Progenitor cell of endocrine pancreas (in vitro differentiated cells): ENCODE measurements at regions not wholly inside any gene's neighbourhood (a gene's known extent, or its start where the extent isn't known, plus 50 kb on each side); places are given as distances from the start of the nearest gene placed in this dataset.

Experiments
- DNase-seq: peaks from one replicate; pipeline ENCODE4 v3.0.0; 2021; ENCODE audit warnings: low spot score; ENCODE audit not compliant: unreplicated experiment
- H3K27ac Mint-ChIP-seq: 2 replicates; pipeline ENCODE4 v1.8.0; 2021; ENCODE audit warnings: mild to moderate bottlenecking, moderate library complexity, mixed read lengths
- H3K27me3 Mint-ChIP-seq: 2 replicates; pipeline ENCODE4 v1.8.0; 2021; ENCODE audit warnings: mixed read lengths
- H3K36me3 Mint-ChIP-seq: 2 replicates; pipeline ENCODE4 v1.8.0; 2022; ENCODE audit warnings: mixed read lengths; ENCODE audit not compliant: insufficient read depth
- H3K4me1 Mint-ChIP-seq: 2 replicates; pipeline ENCODE4 v1.8.0; 2021; ENCODE audit warnings: low read depth, mixed read lengths
- H3K4me3 Mint-ChIP-seq: 2 replicates; pipeline ENCODE4 v1.8.0; 2021; ENCODE audit warnings: low read depth, mild to moderate bottlenecking, moderate library complexity, mixed read lengths
- H3K9me3 Mint-ChIP-seq: 2 replicates; pipeline ENCODE4 v1.8.0; 2021; ENCODE audit warnings: low read depth, mixed read lengths
- TF ChIP-seq, protein P1 (sequence below): fragments of 200-600 bp; sonication (generic); IDR thresholded peaks from one replicate; pipeline ENCODE4 v1.5.0; 2021; ENCODE audit warnings: antibody characterized with exemption, mild to moderate bottlenecking; ENCODE audit not compliant: unreplicated experiment

DNA sequence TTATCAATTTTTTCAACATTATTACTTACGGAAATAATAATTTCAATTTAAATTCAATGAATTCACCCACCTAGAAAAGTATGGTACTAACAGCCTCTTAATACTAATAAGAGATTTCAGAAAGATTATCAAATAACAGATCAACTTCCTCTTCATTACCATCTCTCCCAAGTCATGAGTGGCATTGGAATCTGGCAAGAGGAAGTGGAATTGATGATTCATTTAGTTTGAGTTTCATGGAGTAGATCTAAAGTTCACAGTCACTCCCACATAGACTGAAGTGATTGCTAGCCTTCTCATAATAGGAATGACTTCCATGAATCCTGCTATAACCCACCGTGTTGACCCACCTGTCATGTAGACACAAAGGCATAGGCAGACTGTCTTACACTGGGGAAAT is 77.7 kb upstream of the WDR75 start:
- no peak overlapping the region for H3K4me3 Mint-ChIP-seq
- H3K4me1 Mint-ChIP-seq: no peaks in the 10 kb centered on the region
- H3K27ac Mint-ChIP-seq: no peak overlapping the region
- TF ChIP-seq, protein P1, sequence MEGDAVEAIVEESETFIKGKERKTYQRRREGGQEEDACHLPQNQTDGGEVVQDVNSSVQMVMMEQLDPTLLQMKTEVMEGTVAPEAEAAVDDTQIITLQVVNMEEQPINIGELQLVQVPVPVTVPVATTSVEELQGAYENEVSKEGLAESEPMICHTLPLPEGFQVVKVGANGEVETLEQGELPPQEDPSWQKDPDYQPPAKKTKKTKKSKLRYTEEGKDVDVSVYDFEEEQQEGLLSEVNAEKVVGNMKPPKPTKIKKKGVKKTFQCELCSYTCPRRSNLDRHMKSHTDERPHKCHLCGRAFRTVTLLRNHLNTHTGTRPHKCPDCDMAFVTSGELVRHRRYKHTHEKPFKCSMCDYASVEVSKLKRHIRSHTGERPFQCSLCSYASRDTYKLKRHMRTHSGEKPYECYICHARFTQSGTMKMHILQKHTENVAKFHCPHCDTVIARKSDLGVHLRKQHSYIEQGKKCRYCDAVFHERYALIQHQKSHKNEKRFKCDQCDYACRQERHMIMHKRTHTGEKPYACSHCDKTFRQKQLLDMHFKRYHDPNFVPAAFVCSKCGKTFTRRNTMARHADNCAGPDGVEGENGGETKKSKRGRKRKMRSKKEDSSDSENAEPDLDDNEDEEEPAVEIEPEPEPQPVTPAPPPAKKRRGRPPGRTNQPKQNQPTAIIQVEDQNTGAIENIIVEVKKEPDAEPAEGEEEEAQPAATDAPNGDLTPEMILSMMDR: no peak
- no peaks in the 10 kb centered on the region for H3K9me3 Mint-ChIP-seq
- no peak for DNase-seq
- H3K27me3 Mint-ChIP-seq: no peaks in the 10 kb centered on the region
- no peaks in the 10 kb centered on the region for H3K36me3 Mint-ChIP-seq

DNA sequence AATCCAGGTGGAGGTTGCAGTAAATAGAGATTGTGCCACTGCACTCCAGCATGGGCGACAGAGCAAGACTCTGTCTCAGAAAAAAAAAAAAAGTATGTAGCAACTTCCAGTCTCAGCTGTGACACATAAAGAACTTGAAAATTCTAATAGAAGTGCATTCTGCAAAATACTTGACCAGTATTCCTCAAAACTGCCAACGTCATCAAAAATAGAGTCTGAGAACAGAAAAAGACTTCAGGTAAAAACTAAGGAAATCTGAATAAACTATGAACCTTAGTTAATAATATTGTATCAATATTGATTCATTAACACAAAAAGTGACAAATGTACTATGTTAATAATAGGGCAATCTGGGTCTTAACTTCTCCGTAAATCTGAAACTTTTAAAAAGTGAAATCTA is 76.7 kb upstream of the WDR75 start:
- H3K4me1 Mint-ChIP-seq: no peaks in the 10 kb centered on the region
- TF ChIP-seq, protein P1: no peak
- no peaks in the 10 kb centered on the region for H3K27me3 Mint-ChIP-seq

DNA sequence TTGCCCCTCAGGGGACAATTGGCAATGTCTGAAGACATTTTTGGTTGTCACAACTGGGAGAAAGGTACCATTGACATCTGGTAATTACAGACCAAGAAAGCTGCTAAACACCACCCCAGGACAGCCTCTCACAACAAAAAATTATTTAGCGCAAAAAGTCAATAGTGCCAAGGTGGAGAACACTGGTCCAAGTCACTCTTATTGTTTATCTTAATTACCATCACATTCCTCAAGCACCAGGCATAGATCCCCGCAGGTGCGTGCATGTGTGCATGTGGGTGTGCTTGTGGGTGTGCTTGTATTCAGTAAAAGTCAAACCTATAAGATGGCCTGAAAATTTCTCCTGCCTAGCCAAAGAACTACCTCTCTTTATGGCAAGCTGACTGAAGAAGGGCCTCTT is 74.9 kb upstream of the WDR75 start:
- H3K4me3 Mint-ChIP-seq: no peak overlapping the region
- no peak for DNase-seq
- no peaks in the 10 kb centered on the region for H3K27me3 Mint-ChIP-seq
- no peaks in the 10 kb centered on the region for H3K36me3 Mint-ChIP-seq
- no peaks in the 10 kb centered on the region for H3K4me1 Mint-ChIP-seq
- TF ChIP-seq, protein P1: no peak
- no peak overlapping the region for H3K27ac Mint-ChIP-seq
- H3K9me3 Mint-ChIP-seq: no peaks in the 10 kb centered on the region

More for the DNA sequence above, 76.7 kb upstream of the WDR75 start:
- H3K27ac Mint-ChIP-seq: no peak overlapping the region
- no peaks in the 10 kb centered on the region for H3K9me3 Mint-ChIP-seq
- no peak overlapping the region for H3K4me3 Mint-ChIP-seq
- no peaks in the 10 kb centered on the region for H3K36me3 Mint-ChIP-seq
- DNase-seq: no peak

DNA sequence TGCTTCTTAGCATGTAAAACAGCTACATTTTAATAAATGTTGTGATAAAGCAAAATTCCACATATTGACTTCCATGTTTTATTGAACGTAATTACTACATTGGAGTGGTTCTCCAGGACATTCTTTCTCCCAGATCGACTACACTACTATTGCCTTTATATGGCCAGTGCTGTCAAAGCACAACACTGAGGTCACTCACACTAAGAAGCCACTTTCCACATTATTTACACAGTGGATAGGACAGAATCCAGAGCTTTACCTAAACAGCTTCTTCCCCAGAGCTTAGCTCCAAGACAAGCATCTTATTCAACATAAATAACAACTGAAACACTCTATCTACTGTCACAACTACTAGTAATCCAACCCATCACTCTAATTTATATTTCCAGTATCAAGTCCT is 73.9 kb upstream of the WDR75 start:
- TF ChIP-seq, protein P1: no peak
- Mint-ChIP-seq H3K36me3 (no peaks in the 10 kb centered on the region), H3K27ac (no peak overlapping the region), H3K4me1 (no peaks in the 10 kb centered on the region), H3K4me3 (no peak overlapping the region), H3K9me3 (no peaks in the 10 kb centered on the region), H3K27me3 (no peaks in the 10 kb centered on the region)
- DNase-seq: no peak

DNA sequence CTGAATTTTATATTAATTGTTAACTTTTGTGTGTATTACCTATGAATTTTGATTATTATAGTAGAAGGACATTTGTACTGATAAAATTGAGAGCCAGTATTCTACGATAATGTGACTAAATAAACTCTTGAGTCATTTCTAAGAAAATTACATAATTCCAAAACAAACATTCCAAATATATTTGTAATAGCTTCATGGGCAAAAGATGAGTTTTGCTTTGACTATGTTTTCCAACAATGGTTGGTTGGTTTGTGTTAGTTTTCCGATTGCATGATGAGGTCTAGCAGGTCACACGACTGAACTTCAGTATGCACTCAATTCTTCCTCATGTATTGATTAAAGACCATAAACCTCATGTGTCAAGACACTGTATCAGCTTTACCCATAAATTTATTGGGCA is 71.7 kb upstream of the WDR75 start:
- TF ChIP-seq, protein P1: no peak
- no peak for DNase-seq
- no peak overlapping the region for H3K4me3 Mint-ChIP-seq
- no peaks in the 10 kb centered on the region for H3K4me1 Mint-ChIP-seq
- no peaks in the 10 kb centered on the region for H3K27me3 Mint-ChIP-seq
- H3K9me3 Mint-ChIP-seq: no peaks in the 10 kb centered on the region
- H3K27ac Mint-ChIP-seq: no peak overlapping the region
- H3K36me3 Mint-ChIP-seq: no peaks in the 10 kb centered on the region
